H9 (cell line): ENCODE measurements at regions not wholly inside any gene's neighbourhood (a gene's known extent, or its start where the extent isn't known, plus 50 kb on each side); places are given as distances from the start of the nearest gene placed in this dataset.

Source experiments
- DNase-seq: peaks from one replicate; pipeline ENCODE4 v3.0.0-alpha.2; 2017
- H2AFZ ChIP-seq: one replicate; pipeline ENCODE4 v1.6.1; 2013; ENCODE audit warnings: mild to moderate bottlenecking, low read length, control low read depth, moderate library complexity
- H2AK5ac ChIP-seq: 2 replicates; pipeline ENCODE4 v1.6.1; 2013; ENCODE audit warnings: low read length, control low read depth, mixed read lengths; ENCODE audit not compliant: insufficient read length
- H2BK120ac ChIP-seq: one replicate; pipeline ENCODE4 v1.6.1; 2013; ENCODE audit warnings: low read depth, mild to moderate bottlenecking, low read length, control low read depth, inconsistent platforms; ENCODE audit not compliant: poor library complexity, severe bottlenecking
- H2BK12ac ChIP-seq: 2 replicates; pipeline ENCODE4 v1.6.1; 2013; ENCODE audit warnings: low read length, control low read depth, mixed read lengths, low read depth; ENCODE audit not compliant: insufficient read length
- H2BK15ac ChIP-seq: 2 replicates; pipeline ENCODE4 v1.6.1; 2013; ENCODE audit warnings: low read depth, low read length, control low read depth
- H2BK20ac ChIP-seq: one replicate; pipeline ENCODE4 v1.6.1; 2013; ENCODE audit warnings: low read depth, mild to moderate bottlenecking, low read length, control low read depth, inconsistent platforms; ENCODE audit not compliant: poor library complexity, severe bottlenecking
- H2BK5ac ChIP-seq: 2 replicates; pipeline ENCODE4 v1.6.1; 2013; ENCODE audit warnings: low read length, control low read depth, mixed read lengths; ENCODE audit not compliant: insufficient read length
- H3K14ac ChIP-seq: 2 replicates; pipeline ENCODE4 v1.6.1; 2013; ENCODE audit warnings: low read length, control low read depth; ENCODE audit not compliant: insufficient read depth
- H3K18ac ChIP-seq: 2 replicates; pipeline ENCODE4 v1.6.1; 2013; ENCODE audit warnings: low read depth, mild to moderate bottlenecking, mixed read lengths, low read length, control low read depth; ENCODE audit not compliant: insufficient read length
- H3K23ac ChIP-seq: 2 replicates; pipeline ENCODE4 v1.6.1; 2013; ENCODE audit warnings: low read length, control low read depth, mixed read lengths, low read depth; ENCODE audit not compliant: insufficient read length
- H3K23me2 ChIP-seq: 2 replicates; pipeline ENCODE4 v1.6.1; 2013; ENCODE audit warnings: low read depth, mild to moderate bottlenecking, mixed read lengths, low read length, control low read depth; ENCODE audit not compliant: insufficient read length, poor library complexity, severe bottlenecking
- H3K27ac ChIP-seq: 2 replicates; pipeline ENCODE4 v1.5.1; 2013; ENCODE audit warnings: low read length, control low read depth, mixed read lengths, low read depth; ENCODE audit not compliant: insufficient read length
- H3K27me3 ChIP-seq: 2 replicates; pipeline ENCODE4 v1.6.1; 2013; ENCODE audit warnings: low read length, control low read depth, inconsistent platforms; ENCODE audit not compliant: insufficient read depth
- H3K4ac ChIP-seq: 2 replicates; pipeline ENCODE4 v1.6.1; 2013; ENCODE audit warnings: low read depth, mild to moderate bottlenecking, control low read depth, inconsistent platforms, low read length, moderate library complexity
- H3K4me1 ChIP-seq: 2 replicates; pipeline ENCODE4 v1.6.1; 2013; ENCODE audit warnings: low read length, control low read depth, inconsistent platforms; ENCODE audit not compliant: insufficient read depth
- H3K4me2 ChIP-seq: 2 replicates; pipeline ENCODE4 v1.6.1; 2013; ENCODE audit warnings: low read length, control low read depth, mixed read lengths; ENCODE audit not compliant: insufficient read length, insufficient read depth
- H3K56ac ChIP-seq: 2 replicates; pipeline ENCODE4 v1.6.1; 2013; ENCODE audit warnings: low read depth, mild to moderate bottlenecking, mixed read lengths, low read length, control low read depth; ENCODE audit not compliant: insufficient read length
- H3K79me1 ChIP-seq: 2 replicates; pipeline ENCODE4 v1.6.1; 2013; ENCODE audit warnings: low read depth, mild to moderate bottlenecking, moderate library complexity, low read length, control low read depth, inconsistent platforms; ENCODE audit not compliant: insufficient read depth, poor library complexity, severe bottlenecking
- H3K79me2 ChIP-seq: 2 replicates; pipeline ENCODE4 v1.6.1; 2013; ENCODE audit warnings: low read length, control low read depth, inconsistent platforms; ENCODE audit not compliant: insufficient read depth
- H3K9ac ChIP-seq: 2 replicates; pipeline ENCODE4 v1.6.1; 2013; ENCODE audit warnings: low read length, control low read depth, mixed read lengths; ENCODE audit not compliant: insufficient read length; ENCODE audit errors: extremely low read depth
- H3K9me3 ChIP-seq: one replicate; pipeline ENCODE4 v1.6.1; 2013; ENCODE audit warnings: low read depth, low read length, inconsistent platforms; ENCODE audit not compliant: control insufficient read depth
- H3T11ph ChIP-seq: one replicate; pipeline ENCODE4 v1.6.1; 2013; ENCODE audit warnings: mild to moderate bottlenecking, low read length, control low read depth, inconsistent platforms
- H4K20me1 ChIP-seq: one replicate; pipeline ENCODE4 v1.6.1; 2013; ENCODE audit not compliant: control insufficient read depth, insufficient read length, insufficient read depth
- H4K5ac ChIP-seq: 2 replicates; pipeline ENCODE4 v1.6.1; 2013; ENCODE audit warnings: low read depth, mild to moderate bottlenecking, mixed read lengths, low read length, control low read depth; ENCODE audit not compliant: insufficient read length
- H4K8ac ChIP-seq: replicated peaks from 2 replicates; pipeline ENCODE4 v1.6.1; 2013; ENCODE audit warnings: low read length, control low read depth, mixed read lengths, low read depth; ENCODE audit not compliant: insufficient read length
- H4K91ac ChIP-seq: 2 replicates; pipeline ENCODE4 v1.6.1; 2013; ENCODE audit warnings: low read depth, mild to moderate bottlenecking, moderate library complexity, mixed read lengths, low read length, control low read depth; ENCODE audit not compliant: insufficient read length
- H3K27ac Mint-ChIP-seq, 3 experiments: 2 replicates in 2 of 3; 3 replicates in 1 of 3; pipeline ENCODE4 v1.8.0; 2020 to 2021; ENCODE audit warnings: mixed read lengths in 3 of 3, mild to moderate bottlenecking in 1 of 3, moderate library complexity in 1 of 3
- H3K27me3 Mint-ChIP-seq: 2 replicates; pipeline ENCODE4 v1.8.0; 2021; ENCODE audit warnings: low read depth, mild to moderate bottlenecking, moderate library complexity, mixed read lengths
- H3K36me3 Mint-ChIP-seq, 3 experiments: 2 replicates in 2 of 3; 3 replicates in 1 of 3; pipeline ENCODE4 v1.8.0; 2020 to 2021; ENCODE audit warnings: low read depth in 3 of 3, mixed read lengths in 3 of 3; ENCODE audit not compliant: insufficient read depth in 1 of 3
- H3K4me1 Mint-ChIP-seq, 2 experiments: 2 replicates each; pipeline ENCODE4 v1.8.0; 2020; ENCODE audit warnings: mixed read lengths in 2 of 2
- H3K4me3 Mint-ChIP-seq, 2 experiments: 2 replicates in 1 of 2; 3 replicates in 1 of 2; pipeline ENCODE4 v1.8.0; 2020 to 2021; ENCODE audit warnings: mild to moderate bottlenecking in 2 of 2, mixed read lengths in 2 of 2, moderate library complexity in 1 of 2
- H3K9me3 Mint-ChIP-seq, 2 experiments: 2 replicates in 1 of 2; 3 replicates in 1 of 2; pipeline ENCODE4 v1.8.0; 2020; ENCODE audit warnings: mild to moderate bottlenecking in 2 of 2, mixed read lengths in 2 of 2, moderate library complexity in 1 of 2
- CTCF ChIP-seq: fragments of 200-600 bp; sonication (generic); conservative IDR thresholded peaks from 3 replicates; pipeline ENCODE4 v1.8.0; 2021; ENCODE audit warnings: antibody characterized with exemption, mild to moderate bottlenecking
- WGBS: extraction: QIAGEN DNeasy Blood & Tissue Kit; methylation state at CpG from one replicate; pipeline ENCODE4 v1.1.7; 2013; ENCODE audit warnings: missing lambda C conversion rate, low lambda C conversion rate, mixed read lengths; ENCODE audit not compliant: insufficient read length; ENCODE audit errors: extremely low coverage; 5-methylcytosine and 5-hydroxymethylcytosine counted together

GRCh38 chr7:156533420-156533819 is 107.2 kb upstream of the RNF32 start:
- Histone ChIP-seq H3K14ac (no peak overlapping the region), H4K8ac (no peak overlapping the region), H2AFZ (no peak overlapping the region), H3K27ac (no peak overlapping the region), H3K9ac (no peak overlapping the region), H4K91ac (no peak overlapping the region), H2BK15ac (no peak overlapping the region), H3K18ac (no peak overlapping the region), H2BK12ac (no peak overlapping the region), H2AK5ac (no peak overlapping the region), H3K79me1 (no peaks in the 10 kb centered on the region), H3K79me2 (no peaks in the 10 kb centered on the region), H3K27me3 (no peaks in the 10 kb centered on the region), H3K23ac (no peak overlapping the region), H2BK120ac (no peak overlapping the region), H3K4me1 (no peaks in the 10 kb centered on the region), H3K23me2 (no peaks in the 10 kb centered on the region), H3K9me3 (no peaks in the 10 kb centered on the region), H3K4me2 (no peak overlapping the region), H3K4ac (no peak overlapping the region), H3T11ph (no peak overlapping the region), H3K56ac (no peak overlapping the region), H2BK20ac (no peak overlapping the region), H4K5ac (no peak overlapping the region), H4K20me1 (no peaks in the 10 kb centered on the region), H2BK5ac (no peak overlapping the region)
- no peak overlapping the region; a peak in 1 of 7 replicates for H3K27ac Mint-ChIP-seq
- no peak for DNase-seq
- H3K4me1 Mint-ChIP-seq: no peaks in the 10 kb centered on the region
- WGBS: no CpG with 5 or more reads among the region's 13 CpGs
- peaks cover 5% of the 10 kb centered on the region for H3K27me3 Mint-ChIP-seq
- H3K36me3 Mint-ChIP-seq: no peaks in the 10 kb centered on the region; a peak in 1 of 7 replicates
- TF ChIP-seq CTCF: no peak
- H3K9me3 Mint-ChIP-seq: no peaks in the 10 kb centered on the region
- H3K4me3 Mint-ChIP-seq: no peak overlapping the region
